OCI-LY3 (cell line): ENCODE measurements at regions not wholly inside any gene's neighbourhood (a gene's known extent, or its start where the extent isn't known, plus 50 kb on each side); places are given as distances from the start of the nearest gene placed in this dataset.

ENCODE experiments used
- CTCF ChIP-seq: fragments of 200-600, 300-600 bp; sonication (generic); IDR thresholded peaks from 2 replicates; pipeline ENCODE4 v1.5.1; 2014; ENCODE audit warnings: antibody characterized with exemption, low read length, low read depth
- EZH2phosphoT487 ChIP-seq: fragments of 200-600 bp; shearing (Covaris generic); IDR thresholded peaks from 2 replicates; pipeline ENCODE4 v1.6.1; 2018; ENCODE audit warnings: antibody characterized with exemption, mixed run types, low read depth

- TF ChIP-seq CTCF (no peak), EZH2phosphoT487 (no peak)
These were observed 156.6 kb downstream of the RPS24 start for GRCh38 chr10:78190051-78190825.
